GM21576 (cell line): ENCODE measurements at regions not wholly inside any gene's neighbourhood (a gene's known extent, or its start where the extent isn't known, plus 50 kb on each side); places are given as distances from the start of the nearest gene placed in this dataset.

Source experiments
- ATAC-seq: cut with Tn5 transposase; IDR thresholded peaks from one replicate; pipeline ENCODE4 v1.9.1; 2021; ENCODE audit warnings: mild to moderate bottlenecking, moderate library complexity; ENCODE audit not compliant: unreplicated experiment

DNA sequence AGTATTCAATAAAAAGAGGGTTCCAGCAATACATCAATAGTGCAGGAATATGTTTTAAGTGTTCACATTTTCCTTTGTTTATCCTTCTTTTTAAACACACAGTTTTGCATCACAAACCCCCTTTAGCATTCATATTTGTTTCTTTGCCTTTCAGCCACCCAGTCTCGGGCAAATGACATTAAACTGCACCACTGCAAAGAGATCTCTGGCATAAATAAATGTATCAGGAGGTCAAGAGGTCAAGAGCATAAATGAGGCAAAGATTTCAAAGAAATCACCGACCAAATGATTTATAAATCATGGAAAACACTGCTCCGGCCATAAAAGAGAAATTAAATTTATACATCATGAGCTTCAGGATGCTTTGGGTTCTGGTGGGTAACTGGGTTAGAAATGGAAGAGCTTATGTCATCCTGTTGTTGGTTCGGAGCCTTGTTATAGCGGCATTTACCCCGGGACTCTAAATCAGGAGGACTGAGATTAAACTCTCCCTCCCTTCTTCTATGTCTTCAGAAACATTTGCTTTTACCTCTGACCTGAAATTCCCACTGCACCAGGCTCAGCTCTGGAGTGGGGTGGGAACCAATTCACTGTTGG lies 449.6 kb upstream of the CLINT1 start:
- no peak for ATAC-seq

- ATAC-seq = no peak
Measured at GRCh38 chr5:158305861-158306260, 446.9 kb upstream of the CLINT1 start.

DNA sequence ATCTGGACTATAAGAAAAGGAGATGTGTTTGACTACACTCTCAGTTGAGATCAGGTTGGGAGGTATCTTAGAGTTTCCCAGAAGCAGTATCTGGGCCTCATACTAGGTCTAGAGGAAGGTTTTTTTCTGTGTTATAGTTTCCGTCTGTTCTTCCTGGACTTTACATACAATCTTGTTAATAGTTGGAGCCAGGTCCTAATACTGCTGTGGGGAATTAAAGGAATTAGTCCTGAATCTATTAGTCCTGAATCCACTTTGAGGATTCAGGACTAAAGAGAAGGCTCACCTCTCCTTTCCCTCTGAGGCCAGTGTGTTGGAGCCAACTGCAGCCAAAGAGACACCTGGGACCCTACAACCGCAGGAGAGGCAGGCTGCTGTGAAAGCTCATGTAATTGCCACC lies 445.7 kb upstream of the CLINT1 start:
- no peak for ATAC-seq

DNA sequence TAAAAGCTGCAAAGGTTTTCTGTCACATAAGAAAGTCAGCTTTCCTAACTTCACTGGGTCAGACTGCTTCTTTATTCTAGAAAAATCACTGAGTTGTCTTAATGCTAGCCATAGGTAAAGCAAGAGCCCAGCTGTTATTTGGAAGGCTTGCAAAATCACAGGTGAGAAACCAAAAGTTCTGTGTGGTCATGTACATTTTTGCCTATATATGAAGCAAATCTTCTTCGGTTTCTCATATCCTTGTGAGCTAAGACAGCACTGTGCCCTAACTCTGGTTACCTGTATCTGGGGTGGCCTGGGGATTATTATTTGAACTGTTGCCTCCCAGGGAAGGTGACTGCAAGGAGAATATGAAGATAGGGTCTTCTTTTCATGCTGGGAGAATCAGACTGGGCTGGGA lies 444.9 kb upstream of the CLINT1 start:
- no peak for ATAC-seq

DNA sequence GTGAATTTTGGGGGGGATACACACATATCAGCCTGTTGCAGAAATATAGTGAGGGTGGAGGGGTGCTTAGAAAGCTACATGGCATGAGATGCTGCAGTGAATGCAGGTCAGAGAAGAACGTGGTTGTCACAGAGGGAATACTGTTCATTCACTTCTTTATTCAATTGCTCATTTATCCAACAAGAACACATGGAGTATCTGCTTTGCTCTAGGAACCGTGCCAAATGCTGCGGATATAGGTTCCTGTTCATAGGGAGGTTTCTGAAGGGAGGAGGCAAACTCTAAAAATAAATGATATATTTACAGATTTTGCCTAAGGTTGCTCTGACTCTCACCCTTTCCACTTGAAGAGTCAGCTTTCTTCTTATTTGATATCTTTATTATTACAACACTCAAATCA lies 444.3 kb upstream of the CLINT1 start:
- ATAC-seq = no peak

DNA sequence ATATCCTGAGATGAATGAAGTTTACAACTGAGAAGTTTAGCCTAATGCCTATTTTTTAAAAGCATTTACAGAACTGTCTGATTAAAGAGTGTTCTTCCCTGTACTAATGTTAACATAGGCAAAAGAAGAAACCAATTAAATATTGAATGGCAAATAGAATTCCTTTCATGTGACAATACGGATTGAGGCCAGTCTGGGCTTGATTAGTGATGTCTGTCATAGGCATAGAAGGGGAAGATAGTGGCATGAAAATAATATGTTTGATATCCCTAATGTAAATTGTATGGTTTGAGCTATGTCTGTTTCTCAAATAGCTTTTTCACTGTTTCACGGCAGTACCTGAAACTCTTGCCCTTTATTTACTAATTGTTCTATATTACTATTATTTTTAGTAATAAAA lies 443.1 kb upstream of the CLINT1 start:
- ATAC-seq = no peak

- ATAC-seq = no peak
Measured at GRCh38 chr5:158301186-158301585, 442.2 kb upstream of the CLINT1 start.

DNA sequence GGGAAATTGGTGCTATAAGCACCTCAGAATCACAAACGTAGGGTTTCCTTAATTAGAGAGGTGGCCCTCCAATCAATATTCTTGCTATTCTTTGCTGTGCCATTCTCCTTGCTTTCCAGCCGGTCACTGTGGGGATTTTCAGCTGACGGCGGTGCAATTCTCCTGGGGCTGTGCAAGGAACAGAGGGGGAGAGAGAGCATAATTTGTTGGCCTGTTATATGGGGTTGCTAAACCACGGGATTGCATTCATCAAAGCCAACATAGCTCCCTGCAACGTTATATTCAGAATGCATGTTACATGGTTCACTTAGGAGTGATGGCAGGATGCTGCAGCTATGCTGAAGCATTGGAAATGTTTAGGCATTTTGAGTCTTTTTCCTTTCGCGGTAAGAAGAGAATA lies 441.3 kb upstream of the CLINT1 start:
- ATAC-seq = no peak

- no peak for ATAC-seq
Measured at GRCh38 chr5:158297002-158297527, 438.1 kb upstream of the CLINT1 start.

GRCh38 chr5:158294701-158295100 lies 435.8 kb upstream of the CLINT1 start:
- no peak for ATAC-seq

GRCh38 chr5:158292981-158293380 lies 434.0 kb upstream of the CLINT1 start:
- ATAC-seq = no peak

DNA sequence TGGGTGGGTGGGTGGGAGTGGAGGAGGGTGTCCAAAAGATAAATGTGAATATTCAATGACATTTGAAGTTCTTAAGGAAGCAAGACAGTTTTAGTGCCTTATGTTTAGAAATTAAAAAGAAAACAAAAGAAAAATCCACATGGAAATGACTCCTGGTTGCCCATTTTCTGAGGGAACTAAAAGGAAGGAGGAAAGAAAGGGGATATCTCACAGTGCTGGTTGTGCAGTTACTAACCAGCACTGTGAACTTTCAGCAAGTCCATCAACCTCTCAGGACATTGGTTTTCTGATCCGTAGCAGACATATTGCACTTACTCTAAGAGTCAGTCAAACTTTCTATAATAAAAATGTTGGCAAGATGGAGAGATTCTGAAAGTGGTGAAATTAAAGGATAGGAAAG lies 431.0 kb upstream of the CLINT1 start:
- ATAC-seq = no peak

- ATAC-seq = no peak
Measured at GRCh38 chr5:158288272-158288657, 429.3 kb upstream of the CLINT1 start.

DNA sequence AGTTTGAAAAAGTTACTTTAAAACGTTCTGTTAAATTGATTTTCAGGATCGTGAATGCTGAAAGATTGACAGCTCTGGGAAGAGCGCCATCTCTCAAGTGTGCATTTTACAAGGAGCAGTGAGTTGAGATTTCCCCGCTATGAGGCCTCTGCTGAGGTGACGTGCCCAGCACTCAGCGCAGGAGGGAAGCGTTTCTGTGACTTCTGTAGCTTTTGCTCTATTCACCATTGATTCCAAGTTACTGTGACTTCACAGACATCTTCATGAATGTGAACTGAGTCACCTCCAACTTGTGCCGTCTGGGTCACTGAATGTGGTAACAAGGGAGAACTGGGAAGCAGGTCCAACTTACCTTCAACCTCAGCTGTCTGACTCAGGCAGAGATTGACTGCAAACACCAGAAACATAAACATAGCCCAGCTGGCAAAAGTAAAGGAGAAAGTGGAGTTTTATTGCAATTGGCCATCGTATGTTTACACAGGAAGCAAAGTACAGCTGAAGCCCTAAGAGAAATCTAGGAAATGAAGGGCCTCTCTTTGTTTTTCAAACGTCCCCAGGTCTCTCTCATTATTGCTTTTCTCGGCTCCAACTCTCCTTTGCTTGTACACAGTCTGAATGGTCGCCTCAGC lies 428.8 kb upstream of the CLINT1 start:
- no peak for ATAC-seq

DNA sequence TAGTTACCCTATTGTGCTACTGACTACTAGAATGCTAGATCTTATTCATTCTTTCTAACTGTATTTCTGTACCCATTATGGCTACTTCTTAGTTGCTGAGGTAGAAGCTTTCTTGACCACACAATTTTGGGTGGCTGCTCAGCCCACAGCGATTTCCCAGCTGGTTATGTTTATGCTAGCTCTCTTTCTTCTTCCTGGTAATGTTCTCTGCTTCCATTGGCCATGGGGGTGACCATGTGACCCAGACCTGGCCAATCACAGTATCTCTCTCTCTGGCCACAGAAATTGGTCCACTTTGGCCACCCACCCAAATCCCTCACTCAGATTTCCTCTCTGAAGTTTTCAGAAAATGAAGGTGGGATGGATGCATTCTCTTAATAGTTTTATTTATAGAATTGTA lies 427.9 kb upstream of the CLINT1 start:
- no peak for ATAC-seq

DNA sequence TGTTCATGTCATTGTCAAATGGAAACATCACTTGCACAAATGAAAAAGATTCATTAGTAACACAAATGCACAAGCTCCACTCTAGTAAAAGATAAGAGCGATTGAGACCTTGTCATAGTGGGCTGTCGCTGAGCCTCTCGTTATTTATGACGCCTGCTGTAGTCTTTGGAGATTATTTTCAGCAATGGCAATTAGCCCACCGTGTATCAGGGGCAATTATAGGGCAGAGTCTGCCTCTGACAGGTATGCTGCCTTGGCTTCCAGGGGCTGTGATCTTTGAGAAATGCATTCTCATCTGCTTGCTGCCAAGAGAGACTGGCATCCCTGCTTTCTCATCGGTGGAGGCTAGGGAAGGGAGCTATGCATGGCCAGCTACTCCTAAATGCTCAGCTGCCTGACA lies 426.8 kb upstream of the CLINT1 start:
- ATAC-seq = no peak

DNA sequence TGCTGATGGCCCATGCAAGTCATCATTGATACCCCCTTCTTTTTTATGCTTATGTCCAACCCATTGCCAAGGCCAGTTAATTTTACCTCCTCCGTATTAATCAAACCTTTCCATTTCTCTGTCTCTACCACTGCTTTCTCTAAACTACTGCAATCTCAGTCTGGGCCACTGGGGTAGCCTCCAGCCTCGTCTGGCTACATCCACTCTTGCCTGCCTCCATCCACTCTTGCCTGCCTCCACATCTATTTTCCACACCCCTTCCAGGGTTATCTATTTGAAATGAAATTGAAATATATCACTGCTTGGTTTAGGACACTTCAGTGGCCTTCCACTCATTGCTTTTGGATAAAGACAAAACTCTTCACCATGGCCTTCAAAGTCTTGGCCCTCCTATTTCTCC lies 425.3 kb upstream of the CLINT1 start:
- no peak for ATAC-seq

DNA sequence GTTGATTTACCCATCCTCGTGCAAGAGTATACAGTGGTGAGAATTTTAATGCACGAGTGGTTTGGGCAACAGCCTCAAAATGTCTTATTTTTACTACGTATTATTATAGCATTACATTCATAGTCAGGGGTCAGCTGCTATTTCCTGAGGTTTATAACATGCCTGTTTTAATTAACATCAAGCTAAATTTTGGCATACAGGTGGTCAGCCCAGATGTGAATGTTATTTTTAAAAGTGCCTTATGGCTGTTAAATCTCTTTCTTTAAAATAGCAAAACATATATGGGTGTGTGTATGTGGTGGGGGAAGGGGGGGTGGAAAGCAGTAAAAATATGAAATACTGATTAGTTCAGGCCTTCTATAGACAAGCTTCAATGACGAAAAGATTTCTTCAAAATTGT lies 424.5 kb upstream of the CLINT1 start:
- no peak for ATAC-seq

GRCh38 chr5:158278216-158278925 lies 419.4 kb upstream of the CLINT1 start:
- no peak for ATAC-seq

- ATAC-seq = no peak
Measured at GRCh38 chr5:158277276-158277675, 418.3 kb upstream of the CLINT1 start.

DNA sequence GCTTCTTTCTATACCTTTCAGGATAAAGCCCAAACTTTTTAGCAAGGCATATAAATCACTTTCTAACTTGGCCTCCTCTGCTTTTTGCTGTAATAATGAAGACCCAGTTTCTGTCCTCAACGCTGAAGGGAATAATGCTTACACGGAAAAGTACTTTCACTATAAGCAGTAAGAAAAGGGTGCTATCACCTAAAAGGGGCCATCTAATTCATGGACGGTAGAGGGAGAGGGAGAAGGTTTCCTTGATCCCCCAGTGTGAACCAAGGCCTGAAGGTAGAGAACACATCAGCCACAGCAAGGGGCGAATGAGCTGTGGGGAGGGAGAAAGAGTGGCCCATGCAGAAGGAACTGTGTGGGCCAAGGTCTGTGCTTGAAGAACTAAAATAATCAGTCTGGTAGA lies 417.7 kb upstream of the CLINT1 start:
- ATAC-seq = no peak

DNA sequence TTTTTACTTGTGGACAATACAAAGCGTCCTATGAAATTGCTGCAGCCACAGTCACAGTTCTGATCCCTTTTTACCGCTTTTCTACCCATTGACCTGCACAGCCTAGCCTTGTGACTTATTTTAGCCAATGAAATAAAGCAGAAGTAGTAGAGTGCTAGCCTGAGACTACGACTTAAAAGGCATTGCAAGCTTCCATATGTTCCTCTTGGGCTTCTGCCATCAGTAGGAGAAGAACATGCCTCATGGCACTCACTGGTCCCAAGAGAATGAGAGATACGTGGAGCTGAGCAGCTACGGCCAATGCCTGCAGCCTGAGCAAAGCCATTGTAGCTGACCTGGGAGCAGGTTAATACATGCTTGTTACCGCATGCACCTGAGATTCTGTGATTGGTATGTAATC lies 416.6 kb upstream of the CLINT1 start:
- ATAC-seq = no peak
